GM19035 (cell line): ENCODE measurements at regions not wholly inside any gene's neighbourhood (a gene's known extent, or its start where the extent isn't known, plus 50 kb on each side); places are given as distances from the start of the nearest gene placed in this dataset.

Source experiments
- ATAC-seq: cut with Tn5 transposase; IDR thresholded peaks from one replicate; pipeline ENCODE4 v1.9.1; 2021; ENCODE audit not compliant: unreplicated experiment

- ATAC-seq, result no peak
Measured at GRCh38 chr21:22536509-22536908, 1538.3 kb downstream of the NCAM2 start.

- ATAC-seq, result no peak
Measured at GRCh38 chr21:22544747-22545146, 1546.5 kb downstream of the NCAM2 start.

- no peak for ATAC-seq
Measured at GRCh38 chr21:22552390-22552789, 1554.2 kb downstream of the NCAM2 start.

- no peak for ATAC-seq
Measured at GRCh38 chr21:22554690-22555316, 1556.6 kb downstream of the NCAM2 start.

- ATAC-seq, result no peak
Measured at GRCh38 chr21:22556829-22557228, 1558.6 kb downstream of the NCAM2 start.

GRCh38 chr21:22561946-22562345 lies 1563.7 kb downstream of the NCAM2 start:
- ATAC-seq, result no peak

GRCh38 chr21:22573834-22574233 lies 1575.6 kb downstream of the NCAM2 start:
- ATAC-seq, result no peak

GRCh38 chr21:22575165-22575584 lies 1577.0 kb downstream of the NCAM2 start:
- ATAC-seq, result no peak

GRCh38 chr21:22579741-22580140 lies 1581.5 kb downstream of the NCAM2 start:
- no peak for ATAC-seq

- no peak for ATAC-seq
Measured at GRCh38 chr21:22582026-22582425, 1583.8 kb downstream of the NCAM2 start.

GRCh38 chr21:22584308-22584707 lies 1586.1 kb downstream of the NCAM2 start:
- ATAC-seq, result no peak

GRCh38 chr21:22585558-22585957 lies 1587.3 kb downstream of the NCAM2 start:
- no peak for ATAC-seq

GRCh38 chr21:22597660-22598255 lies 1599.5 kb downstream of the NCAM2 start:
- no peak for ATAC-seq

- no peak for ATAC-seq
Measured at GRCh38 chr21:22609802-22610201, 1611.6 kb downstream of the NCAM2 start.

GRCh38 chr21:22627911-22628310 lies 1629.7 kb downstream of the NCAM2 start:
- ATAC-seq, result no peak

- ATAC-seq, result no peak
Measured at GRCh38 chr21:22630953-22631465, 1632.8 kb downstream of the NCAM2 start.

- ATAC-seq, result no peak
Measured at GRCh38 chr21:22632176-22632575, 1634.0 kb downstream of the NCAM2 start.

- ATAC-seq, result no peak
Measured at GRCh38 chr21:22649246-22649645, 1651.0 kb downstream of the NCAM2 start.

GRCh38 chr21:22650226-22650625 lies 1652.0 kb downstream of the NCAM2 start:
- ATAC-seq, result no peak

GRCh38 chr21:22657781-22658180 lies 1659.6 kb downstream of the NCAM2 start:
- no peak for ATAC-seq

- no peak for ATAC-seq
Measured at GRCh38 chr21:22670148-22670547, 1671.9 kb downstream of the NCAM2 start.

GRCh38 chr21:22679207-22679606 lies 1681.0 kb downstream of the NCAM2 start:
- no peak for ATAC-seq

GRCh38 chr21:22691658-22692057 lies 1693.4 kb downstream of the NCAM2 start:
- ATAC-seq, result no peak
